Activated T-helper 2 cell treated with anti-CD3 and anti-CD28 coated beads, Interferon-gamma antibody, Interleukin-2, Interleukin-4, amounts not matched to agents 10 μg/mL and 5 μg/mL and 100 μg/mL, durations not matched to agents 14 hours and 24 hours and 36 hours (primary cell): ENCODE measurements at regions not wholly inside any gene's neighbourhood (a gene's known extent, or its start where the extent isn't known, plus 50 kb on each side); places are given as distances from the start of the nearest gene placed in this dataset.

Source experiments
- DNase-seq: peaks from one replicate; pipeline ENCODE4 v3.0.0; 2021; ENCODE audit warnings: low spot score
- H3K27ac Mint-ChIP-seq: one replicate; pipeline ENCODE4 v1.8.0; 2021; ENCODE audit warnings: mixed read lengths
- H3K27me3 Mint-ChIP-seq: one replicate; pipeline ENCODE4 v1.8.0; 2021; ENCODE audit warnings: low read depth, mixed read lengths
- H3K36me3 Mint-ChIP-seq: one replicate; pipeline ENCODE4 v1.8.0; 2021; ENCODE audit warnings: low read depth, mixed read lengths
- H3K4me1 Mint-ChIP-seq: one replicate; pipeline ENCODE4 v1.8.0; 2021; ENCODE audit warnings: low read depth, mixed read lengths
- H3K4me3 Mint-ChIP-seq: one replicate; pipeline ENCODE4 v1.8.0; 2021; ENCODE audit warnings: low read depth, mild to moderate bottlenecking, moderate library complexity, mixed read lengths
- H3K9me3 Mint-ChIP-seq: one replicate; pipeline ENCODE4 v1.8.0; 2021; ENCODE audit warnings: mixed read lengths
- intact Hi-C: fragments of 100-400 bp; cut with micrococcal nuclease; formaldehyde crosslinking; loops from one replicate; pipeline ENCODE4 v1.15.1; 2023

- DNase-seq, result no peak
- intact Hi-C loops, result no loop called here
- Mint-ChIP-seq H3K9me3 (no peaks in the 10 kb centered on the region), H3K27me3 (peaks cover 4% of the 10 kb centered on the region), H3K27ac (no peak overlapping the region), H3K4me1 (no peaks in the 10 kb centered on the region), H3K36me3 (no peaks in the 10 kb centered on the region), H3K4me3 (no peak overlapping the region)
Measured at GRCh38 chr1:22267413-22268175, 124.7 kb upstream of the WNT4 start.

GRCh38 chr1:22268327-22268726 lies 125.4 kb upstream of the WNT4 start:
- intact Hi-C loops, result no loop called here
- H3K27ac Mint-ChIP-seq, result no peak overlapping the region
- no peaks in the 10 kb centered on the region for H3K4me1 Mint-ChIP-seq
- H3K27me3 Mint-ChIP-seq, result peaks cover 4% of the 10 kb centered on the region
- H3K36me3 Mint-ChIP-seq, result no peaks in the 10 kb centered on the region
- no peak for DNase-seq
- no peak overlapping the region for H3K4me3 Mint-ChIP-seq
- H3K9me3 Mint-ChIP-seq, result no peaks in the 10 kb centered on the region

GRCh38 chr1:22271847-22272801 lies 129.2 kb upstream of the WNT4 start:
- no peaks in the 10 kb centered on the region for H3K9me3 Mint-ChIP-seq
- no peak for DNase-seq
- intact Hi-C loops, result no loop called here
- no peaks in the 10 kb centered on the region for H3K36me3 Mint-ChIP-seq
- no peak overlapping the region for H3K27ac Mint-ChIP-seq
- H3K4me1 Mint-ChIP-seq, result no peaks in the 10 kb centered on the region
- H3K27me3 Mint-ChIP-seq, result peaks cover 4% of the 10 kb centered on the region
- H3K4me3 Mint-ChIP-seq, result no peak overlapping the region

GRCh38 chr1:22273686-22274681 lies 131.1 kb upstream of the WNT4 start:
- H3K4me1 Mint-ChIP-seq, result no peaks in the 10 kb centered on the region
- intact Hi-C loops, result no loop called here

GRCh38 chr1:22275167-22275566 lies 132.3 kb upstream of the WNT4 start:
- intact Hi-C loops, result no loop called here
- Mint-ChIP-seq H3K36me3 (no peaks in the 10 kb centered on the region), H3K9me3 (no peaks in the 10 kb centered on the region)

More at GRCh38 chr1:22273686-22274681, 131.1 kb upstream of the WNT4 start:
- Mint-ChIP-seq H3K4me3 (no peak overlapping the region), H3K27ac (no peak overlapping the region), H3K9me3 (no peaks in the 10 kb centered on the region), H3K27me3 (peaks cover 4% of the 10 kb centered on the region), H3K36me3 (no peaks in the 10 kb centered on the region)
- no peak for DNase-seq

GRCh38 chr1:22275626-22276395 lies 132.9 kb upstream of the WNT4 start:
- Mint-ChIP-seq H3K27me3 (peaks cover 8% of the 10 kb centered on the region), H3K4me3 (no peak overlapping the region), H3K36me3 (no peaks in the 10 kb centered on the region), H3K4me1 (no peaks in the 10 kb centered on the region), H3K27ac (no peak overlapping the region), H3K9me3 (no peaks in the 10 kb centered on the region)
- intact Hi-C loops, result no loop called here
- DNase-seq, result peak; percentile 18

More at GRCh38 chr1:22275167-22275566, 132.3 kb upstream of the WNT4 start:
- Mint-ChIP-seq H3K27ac (no peak overlapping the region), H3K4me3 (no peak overlapping the region), H3K27me3 (peaks cover 7% of the 10 kb centered on the region), H3K4me1 (no peaks in the 10 kb centered on the region)
- DNase-seq, result no peak

GRCh38 chr1:22276396-22276748 lies 133.5 kb upstream of the WNT4 start:
- Mint-ChIP-seq H3K4me3 (no peak overlapping the region), H3K4me1 (no peaks in the 10 kb centered on the region), H3K9me3 (no peaks in the 10 kb centered on the region), H3K36me3 (no peaks in the 10 kb centered on the region), H3K27me3 (peaks cover 8% of the 10 kb centered on the region), H3K27ac (no peak overlapping the region)
- intact Hi-C loops, result no loop called here
- no peak for DNase-seq

GRCh38 chr1:22277662-22278061 lies 134.8 kb upstream of the WNT4 start:
- peaks cover 4% of the 10 kb centered on the region for H3K27me3 Mint-ChIP-seq
- no peaks in the 10 kb centered on the region for H3K9me3 Mint-ChIP-seq
- H3K27ac Mint-ChIP-seq, result no peak overlapping the region
- intact Hi-C loops, result no loop called here
- DNase-seq, result no peak
- no peaks in the 10 kb centered on the region for H3K4me1 Mint-ChIP-seq
- H3K4me3 Mint-ChIP-seq, result no peak overlapping the region
- H3K36me3 Mint-ChIP-seq, result no peaks in the 10 kb centered on the region

GRCh38 chr1:22279735-22280134 lies 136.8 kb upstream of the WNT4 start:
- DNase-seq, result no peak
- Mint-ChIP-seq H3K27me3 (peaks cover 4% of the 10 kb centered on the region), H3K4me1 (no peaks in the 10 kb centered on the region), H3K4me3 (no peak overlapping the region), H3K36me3 (no peaks in the 10 kb centered on the region), H3K9me3 (no peaks in the 10 kb centered on the region), H3K27ac (no peak overlapping the region)
- intact Hi-C loops, result no loop called here

GRCh38 chr1:22280526-22280925 lies 137.6 kb upstream of the WNT4 start:
- peaks cover 4% of the 10 kb centered on the region for H3K27me3 Mint-ChIP-seq
- no peak overlapping the region for H3K4me3 Mint-ChIP-seq
- H3K36me3 Mint-ChIP-seq, result no peaks in the 10 kb centered on the region
- H3K9me3 Mint-ChIP-seq, result no peaks in the 10 kb centered on the region
- intact Hi-C loops, result no loop called here
- H3K4me1 Mint-ChIP-seq, result no peaks in the 10 kb centered on the region
- no peak overlapping the region for H3K27ac Mint-ChIP-seq
- DNase-seq, result no peak

GRCh38 chr1:22281521-22282363 lies 138.8 kb upstream of the WNT4 start:
- Mint-ChIP-seq H3K9me3 (no peaks in the 10 kb centered on the region), H3K36me3 (no peaks in the 10 kb centered on the region), H3K4me3 (no peak overlapping the region), H3K27ac (no peak overlapping the region), H3K4me1 (no peaks in the 10 kb centered on the region), H3K27me3 (peaks cover 4% of the 10 kb centered on the region)
- DNase-seq, result no peak
- intact Hi-C loops, result no loop called here
